Smooth muscle cell (in vitro differentiated cells): ENCODE measurements at regions not wholly inside any gene's neighbourhood (a gene's known extent, or its start where the extent isn't known, plus 50 kb on each side); places are given as distances from the start of the nearest gene placed in this dataset.
A peak's percentile ranks its signal among the peaks of the same experiment; 100 is the strongest.

Experiments
- DNase-seq: peaks from one replicate; lab custom pipeline; 2025; ENCODE audit not compliant: unreplicated experiment; lab: John Stamatoyannopoulos, UW
- H2AFZ ChIP-seq: fragments of 200-600 bp; sonication (generic); 2 replicates; pipeline ENCODE4 v1.6.0; 2016; ENCODE audit warnings: antibody characterized with exemption, low read depth, mild to moderate bottlenecking
- H3F3A ChIP-seq: fragments of 200-600 bp; sonication (generic); 2 replicates; pipeline ENCODE4 v1.6.0; 2017; ENCODE audit warnings: antibody characterized with exemption, low read depth
- H3K27ac ChIP-seq: fragments of 200-600 bp; sonication (generic); 2 replicates; pipeline ENCODE4 v1.5.1; 2016; ENCODE audit warnings: low read depth, mild to moderate bottlenecking
- H3K27me3 ChIP-seq: fragments of 200-600 bp; sonication (generic); 2 replicates; pipeline ENCODE4 v1.6.1; 2016; ENCODE audit warnings: low read depth, mild to moderate bottlenecking
- H3K36me3 ChIP-seq: fragments of 200-600 bp; sonication (generic); 2 replicates; pipeline ENCODE4 v1.5.1; 2016; ENCODE audit warnings: low read depth
- H3K4me1 ChIP-seq: fragments of 200-600 bp; sonication (generic); 2 replicates; pipeline ENCODE4 v1.5.1; 2016; ENCODE audit warnings: low read depth
- H3K4me2 ChIP-seq: fragments of 200-600 bp; sonication (generic); 2 replicates; pipeline ENCODE4 v1.6.0; 2016; ENCODE audit warnings: mild to moderate bottlenecking
- H3K4me3 ChIP-seq: fragments of 200-600 bp; sonication (generic); 2 replicates; pipeline ENCODE4 v1.5.1; 2016; ENCODE audit warnings: mild to moderate bottlenecking
- H3K79me2 ChIP-seq: fragments of 200-600 bp; sonication (generic); 2 replicates; pipeline ENCODE4 v1.6.0; 2016; ENCODE audit warnings: low read depth, mild to moderate bottlenecking
- H3K9ac ChIP-seq: fragments of 200-600 bp; sonication (generic); 2 replicates; pipeline ENCODE4 v1.6.0; 2016; ENCODE audit warnings: low read depth
- H3K9me3 ChIP-seq: fragments of 200-600 bp; sonication (generic); replicated peaks from 2 replicates; pipeline ENCODE4 v1.5.1; 2016; ENCODE audit warnings: low read depth
- H4K20me1 ChIP-seq: fragments of 200-600 bp; sonication (generic); 2 replicates; pipeline ENCODE4 v1.6.0; 2016; ENCODE audit warnings: low read depth
- whole genome bisulfite sequencing: methylation state at CpG from one replicate; pipeline ENCODE4 v1.1.7; 2016; ENCODE audit warnings: low lambda C conversion rate; 5-methylcytosine and 5-hydroxymethylcytosine counted together
- TF ChIP-seq, protein P1 (sequence below): fragments of 200-600 bp; sonication (generic); IDR thresholded peaks from 2 replicates; pipeline ENCODE4 v1.5.1; 2017; ENCODE audit warnings: borderline replicate concordance, mild to moderate bottlenecking, antibody characterized with exemption; ENCODE audit not compliant: insufficient read depth, poor library complexity, severe bottlenecking

DNA sequence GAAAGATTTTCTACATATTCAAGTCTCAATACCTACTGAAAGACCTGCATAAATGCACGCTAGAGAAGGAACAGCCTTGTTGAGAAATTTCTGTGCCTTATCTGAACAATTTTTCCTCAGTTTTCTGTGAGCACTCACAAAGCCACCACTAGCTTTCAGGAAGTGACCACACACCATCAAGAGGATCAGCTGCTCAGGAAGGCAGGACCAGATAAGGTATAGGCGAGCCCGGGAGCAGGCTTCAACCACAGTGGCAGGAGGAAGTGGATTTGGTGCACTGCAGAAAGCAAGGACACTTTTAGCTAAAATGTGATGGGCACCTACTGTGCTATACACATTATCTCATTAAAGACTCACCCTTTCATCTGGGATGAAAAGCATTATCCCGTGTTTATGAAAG is 220.8 kb downstream of the RAB38 start:
- WGBS = 75% methylated on average over 4 of the region's 4 CpGs
- Histone ChIP-seq H3K79me2 (no peaks in the 10 kb centered on the region), H3K4me3 (no peak overlapping the region), H3K9me3 (no peaks in the 10 kb centered on the region), H2AFZ (no peak overlapping the region), H3K36me3 (no peaks in the 10 kb centered on the region), H3K27me3 (no peaks in the 10 kb centered on the region), H3K4me1 (no peaks in the 10 kb centered on the region), H3K9ac (no peak overlapping the region), H3F3A (no peaks in the 10 kb centered on the region), H3K4me2 (no peak overlapping the region), H4K20me1 (no peaks in the 10 kb centered on the region), H3K27ac (no peak overlapping the region)
- TF ChIP-seq, protein P1, sequence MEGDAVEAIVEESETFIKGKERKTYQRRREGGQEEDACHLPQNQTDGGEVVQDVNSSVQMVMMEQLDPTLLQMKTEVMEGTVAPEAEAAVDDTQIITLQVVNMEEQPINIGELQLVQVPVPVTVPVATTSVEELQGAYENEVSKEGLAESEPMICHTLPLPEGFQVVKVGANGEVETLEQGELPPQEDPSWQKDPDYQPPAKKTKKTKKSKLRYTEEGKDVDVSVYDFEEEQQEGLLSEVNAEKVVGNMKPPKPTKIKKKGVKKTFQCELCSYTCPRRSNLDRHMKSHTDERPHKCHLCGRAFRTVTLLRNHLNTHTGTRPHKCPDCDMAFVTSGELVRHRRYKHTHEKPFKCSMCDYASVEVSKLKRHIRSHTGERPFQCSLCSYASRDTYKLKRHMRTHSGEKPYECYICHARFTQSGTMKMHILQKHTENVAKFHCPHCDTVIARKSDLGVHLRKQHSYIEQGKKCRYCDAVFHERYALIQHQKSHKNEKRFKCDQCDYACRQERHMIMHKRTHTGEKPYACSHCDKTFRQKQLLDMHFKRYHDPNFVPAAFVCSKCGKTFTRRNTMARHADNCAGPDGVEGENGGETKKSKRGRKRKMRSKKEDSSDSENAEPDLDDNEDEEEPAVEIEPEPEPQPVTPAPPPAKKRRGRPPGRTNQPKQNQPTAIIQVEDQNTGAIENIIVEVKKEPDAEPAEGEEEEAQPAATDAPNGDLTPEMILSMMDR = no peak
- no peak for DNase-seq

DNA sequence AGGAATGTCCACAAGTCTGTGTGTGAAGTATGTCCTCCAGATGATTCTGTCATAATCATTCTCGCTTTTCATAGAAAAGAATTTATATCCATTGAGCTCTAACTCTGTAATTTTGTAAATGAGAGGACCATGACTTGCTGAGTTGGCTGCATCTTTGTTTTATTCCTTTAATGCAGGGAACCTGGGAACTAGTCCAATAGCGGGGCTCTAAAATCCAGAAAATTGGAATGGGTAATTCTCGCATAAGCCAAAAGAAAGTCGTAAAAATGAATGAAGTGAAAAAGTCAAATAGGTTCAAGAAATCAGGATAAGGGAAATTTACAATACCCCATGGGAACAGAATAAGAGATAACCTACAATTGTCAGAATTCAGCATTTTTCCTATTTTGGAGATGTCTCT is 232.5 kb downstream of the RAB38 start:
- Histone ChIP-seq H3K27ac (no peak overlapping the region), H4K20me1 (no peaks in the 10 kb centered on the region), H2AFZ (no peak overlapping the region), H3K27me3 (no peaks in the 10 kb centered on the region), H3K4me1 (no peaks in the 10 kb centered on the region), H3K9ac (no peak overlapping the region), H3K4me3 (no peak overlapping the region), H3F3A (no peaks in the 10 kb centered on the region), H3K4me2 (no peak overlapping the region), H3K79me2 (no peaks in the 10 kb centered on the region), H3K9me3 (no peaks in the 10 kb centered on the region), H3K36me3 (no peaks in the 10 kb centered on the region)
- DNase-seq = no peak
- WGBS = 92% methylated on average over 4 of the region's 4 CpGs
- TF ChIP-seq, protein P1 = no peak

DNA sequence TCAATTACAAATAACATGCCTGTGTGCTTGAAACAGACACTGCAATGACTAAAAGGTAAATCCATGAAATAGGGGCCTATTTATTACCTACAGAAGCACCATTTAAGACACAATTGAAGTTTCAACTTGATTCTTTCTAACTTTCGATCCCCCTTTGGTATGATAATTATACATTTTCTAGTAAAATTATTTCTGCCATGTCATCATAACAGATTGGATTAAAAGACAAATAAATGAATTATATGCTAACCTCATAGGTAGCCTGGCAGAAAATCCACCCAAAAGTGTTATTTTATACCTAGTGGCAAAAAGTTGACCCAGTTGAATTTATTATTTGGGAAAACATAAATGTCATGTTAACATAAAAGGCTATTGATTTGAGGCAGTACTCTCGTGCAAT is 241.1 kb downstream of the RAB38 start:
- H3K9me3 ChIP-seq = no peaks in the 10 kb centered on the region
- no peak overlapping the region for H2AFZ ChIP-seq
- no peaks in the 10 kb centered on the region for H3K4me1 ChIP-seq
- no peak overlapping the region for H3K27ac ChIP-seq
- H3K9ac ChIP-seq = no peak overlapping the region
- H3K4me3 ChIP-seq = no peak overlapping the region
- no peaks in the 10 kb centered on the region for H3K79me2 ChIP-seq
- TF ChIP-seq, protein P1 = no peak
- no peaks in the 10 kb centered on the region for H3K27me3 ChIP-seq
- H3K4me2 ChIP-seq = no peak overlapping the region
- DNase-seq = no peak
- WGBS = 85% methylated on average over 2 of the region's 2 CpGs
- no peaks in the 10 kb centered on the region for H3K36me3 ChIP-seq
- no peaks in the 10 kb centered on the region for H3F3A ChIP-seq
- no peaks in the 10 kb centered on the region for H4K20me1 ChIP-seq

DNA sequence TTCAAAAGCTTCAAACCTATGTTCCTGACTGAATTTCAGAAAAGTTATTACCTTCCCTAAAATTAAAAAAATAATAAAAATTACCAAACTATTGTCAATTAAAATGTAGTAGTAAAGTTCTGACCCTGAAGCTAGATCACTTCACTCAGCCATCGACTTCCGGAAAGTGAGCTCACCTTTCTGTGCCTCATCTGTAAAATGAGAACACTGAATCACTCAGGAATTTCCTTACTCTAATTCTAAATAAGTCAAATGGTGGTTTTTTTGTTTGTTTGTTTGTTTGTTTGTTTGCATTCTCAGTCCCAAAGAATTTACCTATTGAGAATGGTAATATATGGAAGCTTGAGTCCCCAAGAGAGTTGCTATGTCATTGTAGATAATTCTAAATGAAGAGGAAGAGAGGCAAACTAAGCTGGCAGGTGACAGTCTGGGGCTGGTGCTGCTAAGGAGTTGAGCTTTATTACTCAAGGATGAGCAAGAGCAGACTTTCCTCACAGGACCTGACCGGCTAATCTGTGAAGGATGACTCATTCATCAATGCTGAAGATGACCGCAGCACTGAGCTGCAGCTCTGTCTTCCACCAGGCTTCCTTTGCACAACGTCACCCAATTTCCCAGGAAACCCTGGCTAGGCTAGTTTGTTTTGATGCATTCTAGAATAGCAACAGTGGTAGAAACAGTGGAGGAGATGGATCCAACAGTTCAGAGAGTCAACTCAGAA is 248.8 kb downstream of the RAB38 start:
- Histone ChIP-seq H4K20me1 (no peaks in the 10 kb centered on the region), H3K9me3 (no peaks in the 10 kb centered on the region), H2AFZ (no peak overlapping the region), H3K79me2 (no peaks in the 10 kb centered on the region), H3K27me3 (no peaks in the 10 kb centered on the region), H3K36me3 (no peaks in the 10 kb centered on the region), H3K27ac (peak overlapping the region; percentile 85), H3F3A (no peaks in the 10 kb centered on the region), H3K4me2 (no peak overlapping the region), H3K4me1 (no peaks in the 10 kb centered on the region), H3K9ac (peak overlapping the region; percentile 77), H3K4me3 (no peak overlapping the region)
- TF ChIP-seq, protein P1 = no peak
- 25% methylated on average over 5 of the region's 5 CpGs for WGBS
- no peak for DNase-seq
